Karpas-422 (cell line): ENCODE measurements at regions not wholly inside any gene's neighbourhood (a gene's known extent, or its start where the extent isn't known, plus 50 kb on each side); places are given as distances from the start of the nearest gene placed in this dataset.
"Not testable (repeated sequence)": the region's sequence is repeated elsewhere in the genome, so short reads cannot be mapped to it uniquely, and the experiment has no call there.

ENCODE experiments used
- DNase-seq: peaks from one replicate; pipeline ENCODE4 v3.0.0-alpha.2; 2015
- H2AFZ ChIP-seq: fragments of 200-600 bp; sonication (generic); 2 replicates; pipeline ENCODE4 v1.6.1; 2014; ENCODE audit warnings: antibody characterized with exemption, low read length, mixed read lengths
- H3K27ac ChIP-seq: fragments of 200-600 bp; sonication (generic); 2 replicates; pipeline ENCODE4 v1.5.1; 2014; ENCODE audit warnings: mild to moderate bottlenecking, low read length, moderate library complexity
- H3K27me3 ChIP-seq: fragments of 200-600 bp; sonication (generic); 2 replicates; pipeline ENCODE4 v1.6.1; 2014; ENCODE audit warnings: low read length, mixed read lengths
- H3K36me3 ChIP-seq: fragments of 200-600 bp; sonication (generic); 2 replicates; pipeline ENCODE4 v1.6.1; 2014; ENCODE audit warnings: low read length, mixed read lengths; ENCODE audit not compliant: insufficient read depth
- H3K4me1 ChIP-seq: fragments of 200-600 bp; sonication (generic); 2 replicates; pipeline ENCODE4 v1.6.1; 2014; ENCODE audit warnings: mild to moderate bottlenecking, low read length, mixed read lengths
- H3K4me2 ChIP-seq: fragments of 200-600 bp; sonication (generic); 2 replicates; pipeline ENCODE4 v1.6.1; 2014; ENCODE audit warnings: low read length, low read depth, mild to moderate bottlenecking; ENCODE audit not compliant: poor library complexity, severe bottlenecking
- H3K4me3 ChIP-seq: fragments of 200-600 bp; sonication (generic); 2 replicates; pipeline ENCODE4 v1.5.1; 2014; ENCODE audit warnings: mild to moderate bottlenecking, antibody characterized with exemption, low read length, mixed read lengths
- H3K79me2 ChIP-seq: fragments of 200-600 bp; sonication (generic); 2 replicates; pipeline ENCODE4 v1.6.1; 2014; ENCODE audit warnings: mild to moderate bottlenecking, low read length, mixed read lengths
- H3K9ac ChIP-seq: fragments of 200-600 bp; sonication (generic); 2 replicates; pipeline ENCODE4 v1.6.0; 2014; ENCODE audit warnings: low read length
- H3K9me2 ChIP-seq: fragments of 200-600 bp; sonication (generic), shearing (Covaris generic); replicated peaks from 2 replicates; pipeline ENCODE4 v1.6.0; 2014; ENCODE audit warnings: mild to moderate bottlenecking, low read length, moderate library complexity; ENCODE audit not compliant: insufficient read depth
- H3K9me3 ChIP-seq: fragments of 300-700, 200-600 bp; sonication (generic); 2 replicates; pipeline ENCODE4 v1.6.1; 2014; ENCODE audit warnings: low read length, mixed read lengths
- H4K20me1 ChIP-seq: fragments of 200-600 bp; sonication (generic); 2 replicates; pipeline ENCODE4 v1.6.1; 2014; ENCODE audit warnings: mild to moderate bottlenecking, antibody characterized with exemption, low read length, low read depth; ENCODE audit not compliant: insufficient read depth

GRCh38 chr12:31906557-31907301, 52.5 kb upstream of the RESF1 start:
- Histone ChIP-seq H3K36me3 (no peaks in the 10 kb centered on the region), H3K27ac (no peak overlapping the region), H3K27me3 (no peaks in the 10 kb centered on the region; the same call in 1 of the 2 replicates), H3K4me1 (no peaks in the 10 kb centered on the region), H3K9me3 (no peaks in the 10 kb centered on the region), H3K9me2 (no peaks in the 10 kb centered on the region), H3K79me2 (no peaks in the 10 kb centered on the region), H3K4me2 (no peak overlapping the region), H4K20me1 (no peaks in the 10 kb centered on the region), H2AFZ (no peak overlapping the region), H3K4me3 (no peak overlapping the region), H3K9ac (no peak overlapping the region)
- DNase-seq, result no peak

- Histone ChIP-seq H3K4me3 (no peak overlapping the region), H3K36me3 (no peaks in the 10 kb centered on the region), H3K27ac (no peak overlapping the region), H3K9me2 (no peaks in the 10 kb centered on the region), H3K27me3 (no peaks in the 10 kb centered on the region; the same call in 1 of the 2 replicates), H4K20me1 (no peaks in the 10 kb centered on the region), H3K79me2 (no peaks in the 10 kb centered on the region), H3K9me3 (no peaks in the 10 kb centered on the region), H2AFZ (no peak overlapping the region), H3K4me1 (no peaks in the 10 kb centered on the region), H3K4me2 (no peak overlapping the region), H3K9ac (no peak overlapping the region)
- DNase-seq, result no peak
These were observed 56.2 kb upstream of the RESF1 start for GRCh38 chr12:31903025-31903424.

- no peak overlapping the region for H2AFZ ChIP-seq
- H3K9me2 ChIP-seq, result no peaks in the 10 kb centered on the region
- no peaks in the 10 kb centered on the region for H3K79me2 ChIP-seq
- H3K4me2 ChIP-seq, result no peak overlapping the region
- no peak overlapping the region for H3K9ac ChIP-seq
- H3K4me3 ChIP-seq, result no peak overlapping the region
- H4K20me1 ChIP-seq, result no peaks in the 10 kb centered on the region
- H3K9me3 ChIP-seq, result no peaks in the 10 kb centered on the region
- peaks cover 16% of the 10 kb centered on the region for H3K4me1 ChIP-seq
- peaks cover 4% of the 10 kb centered on the region; the same call in 1 of the 2 replicates for H3K27me3 ChIP-seq
- H3K36me3 ChIP-seq, result no peaks in the 10 kb centered on the region
- H3K27ac ChIP-seq, result no peak overlapping the region
- no peak for DNase-seq
These were observed 58.9 kb upstream of the RESF1 start for GRCh38 chr12:31900271-31900670.

- DNase-seq, result no peak
- Histone ChIP-seq H3K27ac (no peak overlapping the region), H3K4me3 (no peak overlapping the region), H3K4me1 (peaks cover 16% of the 10 kb centered on the region), H3K79me2 (no peaks in the 10 kb centered on the region), H3K4me2 (no peak overlapping the region), H3K36me3 (no peaks in the 10 kb centered on the region), H3K27me3 (peaks cover 4% of the 10 kb centered on the region; the same call in 1 of the 2 replicates), H2AFZ (no peak overlapping the region), H4K20me1 (no peaks in the 10 kb centered on the region), H3K9ac (no peak overlapping the region), H3K9me3 (no peaks in the 10 kb centered on the region), H3K9me2 (no peaks in the 10 kb centered on the region)
These were observed 60.1 kb upstream of the RESF1 start for GRCh38 chr12:31899109-31899508.

- Histone ChIP-seq H2AFZ (no peak overlapping the region), H3K9me3 (no peaks in the 10 kb centered on the region), H3K4me2 (peak overlapping the region; percentile 29), H3K27me3 (peaks cover 4% of the 10 kb centered on the region; the same call in 1 of the 2 replicates), H4K20me1 (no peaks in the 10 kb centered on the region), H3K9me2 (no peaks in the 10 kb centered on the region), H3K4me3 (no peak overlapping the region), H3K9ac (no peak overlapping the region), H3K79me2 (no peaks in the 10 kb centered on the region), H3K27ac (no peak overlapping the region), H3K4me1 (peaks cover 16% of the 10 kb centered on the region), H3K36me3 (no peaks in the 10 kb centered on the region)
- peak; percentile 42 for DNase-seq
These were observed 61.3 kb upstream of the RESF1 start for GRCh38 chr12:31897781-31898503.

GRCh38 chr12:31897092-31897491, 62.1 kb upstream of the RESF1 start:
- H3K4me2 ChIP-seq, DNase-seq, H3K36me3 ChIP-seq, H3K4me3 ChIP-seq, H4K20me1 ChIP-seq, H2AFZ ChIP-seq, H3K9me2 ChIP-seq, H3K27me3 ChIP-seq, H3K79me2 ChIP-seq, H3K9me3 ChIP-seq, H3K9ac ChIP-seq: not testable (repeated sequence)
- peaks cover 16% of the 10 kb centered on the region for H3K4me1 ChIP-seq
- H3K27ac ChIP-seq, result peak overlapping the region; percentile 52

- Histone ChIP-seq H2AFZ (no peak overlapping the region), H3K9ac (no peak overlapping the region), H3K9me2 (no peaks in the 10 kb centered on the region), H3K36me3 (no peaks in the 10 kb centered on the region), H3K4me2 (peak overlapping the region; percentile 39), H3K27me3 (peaks cover 4% of the 10 kb centered on the region; the same call in 1 of the 2 replicates), H3K4me3 (no peak overlapping the region), H4K20me1 (no peaks in the 10 kb centered on the region), H3K79me2 (no peaks in the 10 kb centered on the region), H3K9me3 (no peaks in the 10 kb centered on the region), H3K27ac (peak overlapping the region; percentile 56), H3K4me1 (peaks cover 16% of the 10 kb centered on the region)
- no peak for DNase-seq
These were observed 62.6 kb upstream of the RESF1 start for GRCh38 chr12:31896514-31897039.

GRCh38 chr12:31895449-31896150, 63.6 kb upstream of the RESF1 start:
- no peak overlapping the region for H2AFZ ChIP-seq
- no peak overlapping the region for H3K4me2 ChIP-seq
- H3K79me2 ChIP-seq, result no peaks in the 10 kb centered on the region
- H3K4me1 ChIP-seq, result peaks cover 16% of the 10 kb centered on the region
- no peaks in the 10 kb centered on the region for H3K9me2 ChIP-seq
- no peaks in the 10 kb centered on the region for H3K9me3 ChIP-seq
- peaks cover 4% of the 10 kb centered on the region; the same call in 1 of the 2 replicates for H3K27me3 ChIP-seq
- no peaks in the 10 kb centered on the region for H4K20me1 ChIP-seq
- H3K27ac ChIP-seq, result no peak overlapping the region; the same call in 1 of the 2 replicates
- H3K4me3 ChIP-seq, result no peak overlapping the region
- no peak for DNase-seq
- no peaks in the 10 kb centered on the region for H3K36me3 ChIP-seq
- H3K9ac ChIP-seq, result no peak overlapping the region
